ENCODE measurements at regions not wholly inside any gene's neighbourhood (a gene's known extent, or its start where the extent isn't known, plus 50 kb on each side); places are given as distances from the start of the nearest gene placed in this dataset.

- peak; percentile 92 for DNase-seq (ENCODE audit: low read depth)
Observed at GRCh38 chr7:46811529-46811928, 770.4 kb downstream of the TNS3 start.

GRCh38 chr7:46810986-46811385 is 770.9 kb downstream of the TNS3 start:
- DNase-seq (ENCODE audit: low read depth): no peak

DNA sequence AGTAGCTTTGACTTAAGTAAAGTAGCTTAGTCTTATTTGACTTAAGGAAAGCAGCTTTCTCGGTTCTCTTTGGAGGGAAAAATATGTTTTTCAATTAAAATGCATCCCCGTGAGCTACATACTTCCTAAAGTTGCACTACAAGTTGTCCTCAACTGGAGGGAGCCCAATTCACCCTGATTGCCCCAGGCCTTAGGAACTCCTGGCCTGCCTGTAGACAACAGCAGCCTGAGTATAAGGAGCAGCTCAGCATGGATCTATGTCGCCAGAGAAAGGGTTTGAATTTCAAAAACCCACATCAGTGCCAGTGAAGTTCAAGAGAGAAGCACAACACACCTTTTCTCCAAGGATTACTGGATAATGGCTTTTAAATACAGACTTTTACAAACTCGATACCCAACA is 772.0 kb downstream of the TNS3 start:
- no peak for DNase-seq (ENCODE audit: low read depth)

GRCh38 chr7:46806856-46807255 is 775.1 kb downstream of the TNS3 start:
- DNase-seq (ENCODE audit: low read depth): no peak

DNA sequence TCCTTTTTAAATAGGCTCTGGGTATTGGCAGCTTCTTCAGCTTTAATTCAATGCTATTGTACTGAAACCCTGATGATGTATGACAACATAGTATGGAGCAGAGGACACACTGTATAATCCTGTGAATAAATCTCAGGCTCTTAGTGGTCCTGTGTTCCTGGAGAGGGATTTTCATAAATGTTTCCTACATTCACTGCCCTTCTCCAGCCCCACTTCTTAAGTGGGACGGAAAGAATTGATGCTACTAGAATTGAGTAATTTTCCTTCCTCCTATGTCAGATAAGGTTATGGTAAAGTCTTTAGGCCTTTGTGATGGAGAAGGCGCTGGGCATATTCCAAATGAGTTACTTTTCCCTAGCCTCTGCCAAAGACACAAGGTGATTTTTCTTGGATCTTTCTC is 779.4 kb downstream of the TNS3 start:
- DNase-seq (ENCODE audit: low read depth): no peak

GRCh38 chr7:46791188-46791587 is 790.7 kb downstream of the TNS3 start:
- DNase-seq (ENCODE audit: low read depth): no peak

GRCh38 chr7:46786995-46787394 is 794.9 kb downstream of the TNS3 start:
- no peak for DNase-seq (ENCODE audit: low read depth)

- peak; percentile 70 for DNase-seq (ENCODE audit: low read depth)
Observed at GRCh38 chr7:46786221-46786954, 795.5 kb downstream of the TNS3 start.

DNA sequence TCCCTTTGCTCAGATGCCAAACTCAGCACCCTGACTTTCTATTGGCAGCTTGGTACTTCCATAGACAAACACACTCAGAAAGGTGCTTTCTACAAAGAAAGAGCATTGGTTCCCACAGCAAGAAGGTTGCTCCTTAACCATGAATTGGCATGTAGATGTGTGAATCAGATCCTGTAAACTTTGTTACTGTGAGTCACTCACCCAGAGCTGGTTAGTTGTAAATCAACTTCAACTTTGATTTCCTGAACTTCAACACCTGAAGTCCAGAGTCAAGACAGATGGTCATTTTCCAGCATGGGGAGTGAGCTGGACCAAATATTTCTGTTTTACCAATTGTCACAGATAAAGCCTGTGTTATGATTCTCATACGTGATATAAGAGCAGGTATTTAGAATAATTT is 797.2 kb downstream of the TNS3 start:
- no peak for DNase-seq (ENCODE audit: low read depth)

DNA sequence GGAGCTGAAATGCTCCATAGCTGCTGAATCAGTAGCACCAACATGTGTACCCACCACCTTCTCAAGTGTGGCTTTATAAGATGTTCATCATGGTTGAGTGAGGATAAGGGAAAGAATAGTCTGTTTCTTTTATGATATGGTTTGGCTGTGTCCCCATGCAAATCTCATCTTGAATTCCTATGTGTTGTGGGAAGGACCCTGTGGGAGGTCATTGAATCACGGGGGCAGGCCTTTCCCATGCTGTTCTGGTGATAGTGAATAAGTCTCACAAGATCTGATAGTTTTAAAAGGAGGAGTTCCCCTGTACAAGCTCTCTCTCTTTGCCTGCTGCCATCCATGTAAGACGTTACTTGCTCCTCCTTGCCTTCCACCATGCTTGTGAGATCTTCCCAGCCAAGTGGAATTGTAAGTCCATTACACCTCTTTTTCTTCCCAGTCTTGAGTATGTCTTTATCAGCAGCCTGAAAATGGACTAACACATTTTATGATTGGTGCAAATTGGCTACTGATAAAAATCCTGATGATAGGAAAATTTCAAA is 799.9 kb downstream of the TNS3 start:
- DNase-seq (ENCODE audit: low read depth): no peak

GRCh38 chr7:46776790-46777189 is 805.1 kb downstream of the TNS3 start:
- DNase-seq (ENCODE audit: low read depth): no peak

GRCh38 chr7:46775776-46776175 is 806.1 kb downstream of the TNS3 start:
- DNase-seq (ENCODE audit: low read depth): no peak

DNA sequence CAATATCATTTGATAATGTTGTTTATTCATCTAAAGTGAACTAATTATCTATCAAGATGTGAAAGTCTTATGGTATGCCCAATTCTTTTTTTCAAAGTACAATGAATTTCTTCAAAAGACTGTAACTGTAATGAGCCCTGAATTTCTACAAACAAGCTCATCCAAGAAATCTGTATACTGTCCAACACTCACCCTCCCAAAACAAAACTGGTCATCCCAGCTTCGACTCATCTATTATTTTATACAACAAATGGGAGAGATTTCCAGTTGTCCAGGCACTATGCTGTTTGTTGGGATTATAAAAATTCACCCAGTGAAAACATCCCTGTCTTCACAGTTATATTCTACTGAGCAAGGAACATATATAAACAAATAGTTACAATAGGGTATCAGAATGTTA is 806.9 kb downstream of the TNS3 start:
- no peak for DNase-seq (ENCODE audit: low read depth)

DNA sequence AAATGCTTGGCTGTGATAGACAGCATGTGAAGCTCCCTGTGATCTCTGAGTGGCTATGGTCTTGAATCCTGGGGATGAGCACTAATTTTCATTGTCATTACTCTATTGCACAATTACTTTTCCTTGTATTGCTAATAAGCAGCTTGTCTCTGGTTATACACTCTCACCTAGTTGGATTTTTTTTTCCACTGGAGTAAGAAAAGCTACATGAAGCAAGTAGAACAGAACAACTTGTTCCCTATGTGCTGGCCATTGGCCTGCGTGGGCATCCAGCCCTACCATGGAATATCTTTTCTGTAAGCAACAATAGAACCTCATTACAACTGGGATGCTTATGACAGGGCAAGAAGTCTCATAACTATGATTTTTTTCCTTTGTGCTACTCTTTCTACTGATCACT is 807.4 kb downstream of the TNS3 start:
- DNase-seq (ENCODE audit: low read depth): no peak

- DNase-seq (ENCODE audit: low read depth): no peak
Observed at GRCh38 chr7:46772776-46773175, 809.1 kb downstream of the TNS3 start.

- DNase-seq (ENCODE audit: low read depth): no peak
Observed at GRCh38 chr7:46767071-46767470, 814.8 kb downstream of the TNS3 start.

- peak; percentile 97 for DNase-seq (ENCODE audit: low read depth)
Observed at GRCh38 chr7:46764100-46764936, 817.6 kb downstream of the TNS3 start.

DNA sequence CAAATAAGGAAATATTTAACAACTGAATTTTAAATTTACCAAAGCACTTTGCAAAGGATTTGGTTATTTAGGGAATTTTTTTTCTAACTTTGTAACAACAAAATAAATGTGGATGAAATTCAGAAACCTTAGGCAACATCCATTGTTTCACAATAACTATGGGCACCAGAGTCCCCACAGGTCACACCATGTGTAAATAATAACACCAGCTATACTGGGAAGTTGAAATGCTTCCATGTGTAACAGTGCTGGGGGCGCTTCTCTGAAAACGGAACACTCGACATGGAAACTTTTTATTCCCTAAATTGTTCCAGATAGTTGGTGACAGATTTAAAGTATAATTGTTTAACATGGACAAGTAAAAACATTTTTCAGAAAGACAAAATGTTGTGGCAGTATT is 818.6 kb downstream of the TNS3 start:
- no peak for DNase-seq (ENCODE audit: low read depth)

DNA sequence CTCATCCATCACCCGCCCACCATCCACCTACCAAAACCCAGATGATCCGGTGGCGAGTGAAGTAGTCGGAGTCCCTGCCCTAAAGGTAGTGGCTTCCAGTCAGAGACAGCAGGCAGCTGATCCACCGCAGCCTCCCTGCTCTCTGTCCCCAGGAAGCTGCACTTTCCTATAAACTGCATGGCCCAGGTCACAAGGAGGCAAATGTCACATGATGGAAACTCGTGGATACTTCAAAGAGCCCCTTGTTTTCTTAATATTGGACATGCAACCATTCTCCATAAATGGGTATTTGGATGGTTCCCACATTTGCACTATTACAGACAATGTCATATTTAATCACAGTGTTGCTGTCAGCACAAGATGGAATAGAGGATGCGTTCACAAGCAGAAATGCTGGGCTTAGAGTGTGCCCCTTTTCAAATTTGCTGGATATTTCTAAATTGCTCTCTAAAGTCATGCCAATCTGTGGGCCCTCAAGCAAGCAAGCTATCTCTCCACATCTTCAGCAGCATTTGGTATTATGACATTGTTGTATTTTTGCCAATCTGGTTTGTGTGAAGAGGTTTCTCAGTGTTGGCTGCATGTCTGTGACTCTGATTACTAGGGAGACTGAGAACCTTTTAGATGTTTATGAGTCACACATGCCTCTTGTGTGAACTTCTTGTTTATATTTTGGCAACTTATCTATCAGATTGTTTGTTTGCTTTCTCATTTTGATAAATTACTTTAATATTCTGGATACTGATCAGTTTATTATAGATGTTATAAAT is 822.0 kb downstream of the TNS3 start:
- peak; percentile 52 for DNase-seq (ENCODE audit: low read depth)

- no peak for DNase-seq (ENCODE audit: low read depth)
Observed at GRCh38 chr7:46756996-46757395, 824.9 kb downstream of the TNS3 start.

- no peak for DNase-seq (ENCODE audit: low read depth)
Observed at GRCh38 chr7:46756256-46756655, 825.7 kb downstream of the TNS3 start.
